Pancreas (tissue), 10 donors: ENCODE measurements at regions not wholly inside any gene's neighbourhood (a gene's known extent, or its start where the extent isn't known, plus 50 kb on each side); places are given as distances from the start of the nearest gene placed in this dataset.

ENCODE experiments used
- ATAC-seq, 4 donors: fragments of 200-7000 bp; cut with Tn5 transposase; one replicate each; pipeline versions ENCODE4 v1.8.0 to v1.9.1; 2020; ENCODE audit warnings: mild to moderate bottlenecking in 4 of 4, moderate library complexity in 4 of 4
- DNase-seq, 6 donors: peaks; one replicate each; pipeline ENCODE4 v3.0.0-alpha.2; 2020
- FAIRE-seq: peaks from 2 replicates; lab custom pipeline; 2012; peaks lifted over from hg19 to GRCh38; lab: Jason Lieb, UNC
- H3K27ac ChIP-seq, 4 donors: fragments of 200-600 bp; sonication (generic); 1 replicate in 3 of 4; 2 replicates in 1 of 4; pipeline versions ENCODE4 v1.5.0 to v1.8.0; 2020
- H3K27me3 ChIP-seq, 4 donors: fragments of 200-600 bp; one replicate each; pipeline ENCODE4 v1.8.0; 2021
- H3K36me3 ChIP-seq, 3 donors: fragments of 200-600 bp; sonication (generic) in 1 of 3; one replicate each; pipeline versions ENCODE4 v1.5.0 to v1.8.0; 2020 to 2021
- H3K4me1 ChIP-seq, 3 donors: fragments of 200-600 bp; one replicate each; pipeline ENCODE4 v1.8.0; 2021
- H3K4me3 ChIP-seq, 4 donors: fragments of 200-600 bp; sonication (generic) in 2 of 4; one replicate each; pipeline versions ENCODE4 v1.5.0 to v1.8.0; 2020 to 2021
- H3K9me3 ChIP-seq, 4 donors: fragments of 200-600 bp; one replicate each; pipeline ENCODE4 v1.8.0; 2021
- WGBS, 2 donors: extraction: QIAGEN DNeasy Blood & Tissue Kit; methylation state at CpG; one replicate each; pipeline ENCODE4 v1.1.7; 2013; 5-methylcytosine and 5-hydroxymethylcytosine counted together
- intact Hi-C, 3 donors: fragments of 100-400 bp; cut with DNase I; formaldehyde crosslinking; loops; one replicate each; pipeline versions ENCODE4 v1.11.1 to v1.14.2; 2022
- TF ChIP-seq, protein P1 (sequence below), 4 donors: fragments of 200-600 bp; sonication (generic) in 3 of 4; IDR thresholded peaks; one replicate each; pipeline versions ENCODE4 v1.5.0 to v1.8.0; 2021; ENCODE audit warnings: antibody characterized with exemption in 4 of 4
- donor health status: healthy with polysubstance abuse.
- donor health status: DM: no; HTN: no; CAD: no; lungs with moderate emphysema.
- donor health status: DM: no; HTN: no; CAD: no.
- donor health status: control.
- donor health status: control.
- donor health status: Bipolar disorder and iron deficiency.
- donor health status: DM: yes; HTN: yes; CAD: no.
- donor health status: DM: no; HTN: no; CAD: no.
- donor health status: DM: no; HTN: no; CAD: no.
- donor health status: DM: yes; HTN: yes; CAD: no.

DNA sequence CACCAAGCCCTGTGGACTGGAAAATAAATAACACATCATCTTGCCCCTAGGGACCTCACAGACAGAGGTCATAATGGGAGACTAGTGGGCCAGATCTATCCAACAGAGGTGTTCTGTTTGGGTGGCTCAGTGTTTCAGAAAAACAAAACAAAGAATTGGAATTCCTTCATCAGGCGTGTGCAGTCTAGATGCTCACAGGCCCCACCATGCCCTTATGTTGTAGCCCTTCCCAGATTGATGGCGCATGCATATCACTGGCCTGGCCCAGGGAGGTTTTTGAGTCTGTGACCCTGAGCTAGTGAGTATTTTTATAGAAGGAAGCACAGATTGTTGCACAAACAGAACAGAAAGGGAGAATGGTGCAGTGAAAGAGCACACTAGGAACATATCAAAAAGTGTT, 859.6 kb downstream of the BCL11B start:
- H3K27me3 ChIP-seq = no peaks in the 10 kb centered on the region

GRCh38 chr14:98415766-98416165, 856.2 kb downstream of the BCL11B start:
- H3K4me3 ChIP-seq = no peak overlapping the region
- no peak for ATAC-seq
- intact Hi-C loops = no loop called here
- no peaks in the 10 kb centered on the region for H3K9me3 ChIP-seq
- FAIRE-seq = no peak
- DNase-seq = no peak
- H3K36me3 ChIP-seq = no peaks in the 10 kb centered on the region
- TF ChIP-seq, protein P1, sequence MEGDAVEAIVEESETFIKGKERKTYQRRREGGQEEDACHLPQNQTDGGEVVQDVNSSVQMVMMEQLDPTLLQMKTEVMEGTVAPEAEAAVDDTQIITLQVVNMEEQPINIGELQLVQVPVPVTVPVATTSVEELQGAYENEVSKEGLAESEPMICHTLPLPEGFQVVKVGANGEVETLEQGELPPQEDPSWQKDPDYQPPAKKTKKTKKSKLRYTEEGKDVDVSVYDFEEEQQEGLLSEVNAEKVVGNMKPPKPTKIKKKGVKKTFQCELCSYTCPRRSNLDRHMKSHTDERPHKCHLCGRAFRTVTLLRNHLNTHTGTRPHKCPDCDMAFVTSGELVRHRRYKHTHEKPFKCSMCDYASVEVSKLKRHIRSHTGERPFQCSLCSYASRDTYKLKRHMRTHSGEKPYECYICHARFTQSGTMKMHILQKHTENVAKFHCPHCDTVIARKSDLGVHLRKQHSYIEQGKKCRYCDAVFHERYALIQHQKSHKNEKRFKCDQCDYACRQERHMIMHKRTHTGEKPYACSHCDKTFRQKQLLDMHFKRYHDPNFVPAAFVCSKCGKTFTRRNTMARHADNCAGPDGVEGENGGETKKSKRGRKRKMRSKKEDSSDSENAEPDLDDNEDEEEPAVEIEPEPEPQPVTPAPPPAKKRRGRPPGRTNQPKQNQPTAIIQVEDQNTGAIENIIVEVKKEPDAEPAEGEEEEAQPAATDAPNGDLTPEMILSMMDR (IDR thresholded peaks at IDR 0.05) = no peak
- H3K27ac ChIP-seq = no peak overlapping the region
- no peaks in the 10 kb centered on the region for H3K27me3 ChIP-seq
- 56 to 68% methylated on average over 6 of the region's 6 CpGs for WGBS, 2 donors
- H3K4me1 ChIP-seq = no peaks in the 10 kb centered on the region

More for the DNA sequence above, 859.6 kb downstream of the BCL11B start:
- intact Hi-C loops = no loop called here
- no peaks in the 10 kb centered on the region for H3K36me3 ChIP-seq
- no peak for ATAC-seq
- no peak for DNase-seq
- TF ChIP-seq, protein P1 (IDR thresholded peaks at IDR 0.05) = no peak
- no peaks in the 10 kb centered on the region for H3K9me3 ChIP-seq
- no peak for FAIRE-seq
- no peak overlapping the region for H3K27ac ChIP-seq
- 91 to 95% methylated on average over 2 of the region's 2 CpGs for WGBS, 2 donors
- no peak overlapping the region for H3K4me3 ChIP-seq
- no peaks in the 10 kb centered on the region for H3K4me1 ChIP-seq

GRCh38 chr14:98417001-98417400, 855.0 kb downstream of the BCL11B start:
- H3K4me3 ChIP-seq = no peak overlapping the region
- ATAC-seq (no peak), FAIRE-seq (no peak), DNase-seq (no peak)
- TF ChIP-seq, protein P1 (IDR thresholded peaks at IDR 0.05) = no peak
- no peaks in the 10 kb centered on the region for H3K9me3 ChIP-seq
- H3K27ac ChIP-seq = no peak overlapping the region
- H3K27me3 ChIP-seq = no peaks in the 10 kb centered on the region
- H3K36me3 ChIP-seq = no peaks in the 10 kb centered on the region
- WGBS, 2 donors = 77 to 83% methylated on average over 15 of the region's 15 CpGs
- intact Hi-C loops = no loop called here
- H3K4me1 ChIP-seq = no peaks in the 10 kb centered on the region

- H3K4me3 ChIP-seq = no peak overlapping the region
- no peaks in the 10 kb centered on the region for H3K4me1 ChIP-seq
- DNase-seq (no peak), FAIRE-seq (no peak), ATAC-seq (no peak)
- H3K9me3 ChIP-seq = no peaks in the 10 kb centered on the region
- H3K27ac ChIP-seq = no peak overlapping the region
- intact Hi-C loops = no loop called here
- no peaks in the 10 kb centered on the region for H3K36me3 ChIP-seq
- TF ChIP-seq, protein P1 (IDR thresholded peaks at IDR 0.05) = no peak
- H3K27me3 ChIP-seq = no peaks in the 10 kb centered on the region
- WGBS, 2 donors = 57 to 72% methylated on average over 2 of the region's 2 CpGs
These were observed 843.5 kb downstream of the BCL11B start for GRCh38 chr14:98428483-98428994.

GRCh38 chr14:98433436-98433835, 838.6 kb downstream of the BCL11B start:
- TF ChIP-seq, protein P1 (IDR thresholded peaks at IDR 0.05) = no peak
- no peak overlapping the region for H3K4me3 ChIP-seq
- H3K36me3 ChIP-seq = no peaks in the 10 kb centered on the region
- no peak for DNase-seq
- no peak overlapping the region for H3K27ac ChIP-seq
- WGBS, 2 donors = 57 to 68% methylated on average over 4 of the region's 4 CpGs
- intact Hi-C loops = no loop called here
- FAIRE-seq = no peak
- no peaks in the 10 kb centered on the region for H3K27me3 ChIP-seq
- ATAC-seq = no peak
- H3K4me1 ChIP-seq = no peaks in the 10 kb centered on the region
- no peaks in the 10 kb centered on the region for H3K9me3 ChIP-seq
